OCI-LY1 (cell line): ENCODE measurements at regions not wholly inside any gene's neighbourhood (a gene's known extent, or its start where the extent isn't known, plus 50 kb on each side); places are given as distances from the start of the nearest gene placed in this dataset.

Experiments
- H2AFZ ChIP-seq: fragments of 200-600 bp; sonication (generic), shearing (Covaris generic); 2 replicates; pipeline ENCODE4 v1.6.0; 2014; ENCODE audit warnings: antibody characterized with exemption, mild to moderate bottlenecking, low read length
- H3F3A ChIP-seq: fragments of 200-600 bp; sonication (generic), shearing (Covaris generic); 2 replicates; pipeline ENCODE4 v1.6.0; 2014; ENCODE audit warnings: mild to moderate bottlenecking, antibody characterized with exemption, low read length, moderate library complexity; ENCODE audit not compliant: insufficient read depth
- H3K27ac ChIP-seq: fragments of 200-600 bp; sonication (generic); 2 replicates; pipeline ENCODE4 v1.5.1; 2014; ENCODE audit warnings: low read length, mixed run types, mild to moderate bottlenecking, low read depth; ENCODE audit not compliant: poor library complexity, severe bottlenecking
- H3K27me3 ChIP-seq: fragments of 200-600 bp; sonication (generic); 2 replicates; pipeline ENCODE4 v1.6.0; 2014; ENCODE audit warnings: antibody characterized with exemption, mild to moderate bottlenecking, low read length, moderate library complexity; ENCODE audit not compliant: insufficient read depth
- H3K36me3 ChIP-seq: fragments of 200-600 bp; sonication (generic); 2 replicates; pipeline ENCODE4 v1.6.1; 2014; ENCODE audit warnings: mild to moderate bottlenecking, antibody characterized with exemption, low read length, moderate library complexity, mixed read lengths; ENCODE audit not compliant: insufficient read depth
- H3K4me1 ChIP-seq: fragments of 200-600 bp; sonication (generic); 2 replicates; pipeline ENCODE4 v1.5.1; 2014; ENCODE audit warnings: mild to moderate bottlenecking, low read length, moderate library complexity; ENCODE audit not compliant: insufficient read depth, severe bottlenecking
- H3K4me2 ChIP-seq: fragments of 200-600 bp; sonication (generic), shearing (Covaris generic); 2 replicates; pipeline ENCODE4 v1.6.1; 2014; ENCODE audit warnings: low read length
- H3K4me3 ChIP-seq: fragments of 200-600 bp; sonication (generic); 2 replicates; pipeline ENCODE4 v1.5.1; 2014; ENCODE audit warnings: low read length, low read depth, mild to moderate bottlenecking, mixed read lengths; ENCODE audit not compliant: poor library complexity, severe bottlenecking
- H3K79me2 ChIP-seq: fragments of 200-600 bp; shearing (Covaris generic); 2 replicates; pipeline ENCODE4 v1.6.1; 2016; ENCODE audit warnings: mixed run types, low read length, mixed read lengths; ENCODE audit not compliant: insufficient read depth
- H3K9ac ChIP-seq: fragments of 200-600 bp; sonication (generic), shearing (Covaris generic); 2 replicates; pipeline ENCODE4 v1.6.1; 2014; ENCODE audit warnings: mild to moderate bottlenecking, low read length, mixed read lengths
- H3K9me2 ChIP-seq: fragments of 200-600 bp; sonication (generic), shearing (Covaris generic); 2 replicates; pipeline ENCODE4 v1.6.1; 2014; ENCODE audit warnings: low read depth, mild to moderate bottlenecking, low read length, mixed read lengths
- H3K9me3 ChIP-seq: fragments of 200-600 bp; shearing (Covaris generic); 2 replicates; pipeline ENCODE4 v1.6.1; 2014; ENCODE audit warnings: low read length, mixed read lengths
- H4K20me1 ChIP-seq: fragments of 200-600 bp; sonication (generic), shearing (Covaris generic); 2 replicates; pipeline ENCODE4 v1.6.0; 2016; ENCODE audit warnings: mild to moderate bottlenecking, low read length; ENCODE audit not compliant: insufficient read depth
- CTCF ChIP-seq: fragments of 200-600 bp; sonication (generic), shearing (Covaris generic); IDR thresholded peaks from 2 replicates; pipeline ENCODE4 v1.5.1; 2017; ENCODE audit warnings: mild to moderate bottlenecking, antibody characterized with exemption, low read length, moderate library complexity, mixed read lengths
- EZH2 ChIP-seq: fragments of 200-600 bp; sonication (generic), shearing (Covaris generic); IDR thresholded peaks from 2 replicates; pipeline ENCODE4 v1.8.0; 2017; ENCODE audit warnings: borderline replicate concordance, mixed run types, mild to moderate bottlenecking, antibody characterized with exemption, low read length, moderate library complexity, mixed read lengths

- no peaks in the 10 kb centered on the region for H3F3A ChIP-seq
- no peaks in the 10 kb centered on the region for H3K9me3 ChIP-seq
- H4K20me1 ChIP-seq, result no peaks in the 10 kb centered on the region
- H3K36me3 ChIP-seq, result no peaks in the 10 kb centered on the region
- H3K9ac ChIP-seq, result no peak overlapping the region
- H3K4me3 ChIP-seq, result no peak overlapping the region
- no peaks in the 10 kb centered on the region for H3K27me3 ChIP-seq
- no peak overlapping the region for H3K27ac ChIP-seq
- no peak overlapping the region for H3K4me2 ChIP-seq
- TF ChIP-seq CTCF (no peak), EZH2 (no peak)
- no peaks in the 10 kb centered on the region for H3K79me2 ChIP-seq
- H3K4me1 ChIP-seq, result no peaks in the 10 kb centered on the region
- H3K9me2 ChIP-seq, result no peaks in the 10 kb centered on the region
- H2AFZ ChIP-seq, result no peak overlapping the region
Measured at GRCh38 chr3:72141264-72141663, 356.3 kb upstream of the PROK2 start.

DNA sequence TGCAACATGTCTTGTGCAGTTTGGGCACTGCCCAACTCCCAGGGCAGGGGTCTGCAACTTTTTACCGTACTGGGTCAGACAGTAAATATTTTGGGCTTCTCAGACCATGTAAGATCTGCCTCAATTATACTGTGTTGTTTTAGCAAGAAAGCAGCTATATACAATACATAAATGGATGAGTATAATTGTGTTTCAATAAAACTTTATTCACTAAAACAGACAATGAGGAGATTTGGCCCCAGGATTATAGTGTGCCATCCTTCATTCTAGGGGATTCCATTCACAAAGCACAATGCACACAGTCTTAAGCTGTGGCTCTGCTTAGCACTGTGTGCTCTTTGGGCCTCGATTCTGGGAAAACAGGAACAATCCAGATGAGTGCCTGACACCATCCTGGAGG is 354.4 kb upstream of the PROK2 start:
- no peak overlapping the region for H2AFZ ChIP-seq
- no peaks in the 10 kb centered on the region for H3K79me2 ChIP-seq
- H3K27me3 ChIP-seq, result 0 out of 2 replicates have a peak, but pooled peaks cover 2% of the 10 kb centered on the region
- H3F3A ChIP-seq, result no peaks in the 10 kb centered on the region
- no peaks in the 10 kb centered on the region for H3K4me1 ChIP-seq
- no peaks in the 10 kb centered on the region for H3K9me3 ChIP-seq
- H3K4me3 ChIP-seq, result no peak overlapping the region
- no peak overlapping the region for H3K27ac ChIP-seq
- H3K4me2 ChIP-seq, result no peak overlapping the region
- no peaks in the 10 kb centered on the region for H4K20me1 ChIP-seq
- H3K9me2 ChIP-seq, result no peaks in the 10 kb centered on the region
- H3K36me3 ChIP-seq, result no peaks in the 10 kb centered on the region
- TF ChIP-seq EZH2 (no peak), CTCF (no peak)
- H3K9ac ChIP-seq, result no peak overlapping the region

- Histone ChIP-seq H4K20me1 (no peaks in the 10 kb centered on the region), H3K9me3 (no peaks in the 10 kb centered on the region), H3K4me3 (no peak overlapping the region), H3K27ac (no peak overlapping the region), H3F3A (no peaks in the 10 kb centered on the region), H3K9ac (no peak overlapping the region), H3K27me3 (0 out of 2 replicates have a peak, but pooled peaks cover 2% of the 10 kb centered on the region), H2AFZ (no peak overlapping the region), H3K79me2 (no peaks in the 10 kb centered on the region), H3K4me1 (no peaks in the 10 kb centered on the region), H3K36me3 (no peaks in the 10 kb centered on the region), H3K9me2 (no peaks in the 10 kb centered on the region), H3K4me2 (no peak overlapping the region)
- TF ChIP-seq EZH2, result no peak
- no peak for TF ChIP-seq CTCF
Measured at GRCh38 chr3:72137865-72138861, 353.2 kb upstream of the PROK2 start.
